Activated naive CD4-positive, alpha-beta T cell (primary cell): ENCODE measurements at regions not wholly inside any gene's neighbourhood (a gene's known extent, or its start where the extent isn't known, plus 50 kb on each side); places are given as distances from the start of the nearest gene placed in this dataset.

ENCODE experiments used
- DNase-seq, 4 experiments: peaks; one replicate each; lab custom pipeline; 2025; lab: John Stamatoyannopoulos, UW

- no peak for DNase-seq
Observed at GRCh38 chr5:18043344-18043743, 409.1 kb downstream of the TAF11L14 start.

GRCh38 chr5:18048449-18048848 is 414.2 kb downstream of the TAF11L14 start:
- no peak for DNase-seq

GRCh38 chr5:18050345-18050744 is 416.1 kb downstream of the TAF11L14 start:
- no peak for DNase-seq

- no peak for DNase-seq
Observed at GRCh38 chr5:18050776-18051175, 416.5 kb downstream of the TAF11L14 start.

- no peak for DNase-seq
Observed at GRCh38 chr5:18051953-18052352, 417.7 kb downstream of the TAF11L14 start.

- DNase-seq: no peak
Observed at GRCh38 chr5:18052569-18052968, 418.3 kb downstream of the TAF11L14 start.

- DNase-seq: no peak
Observed at GRCh38 chr5:18057725-18058124, 423.5 kb downstream of the TAF11L14 start.

GRCh38 chr5:18067615-18068014 is 433.4 kb downstream of the TAF11L14 start:
- no peak for DNase-seq

GRCh38 chr5:18068826-18069225 is 434.6 kb downstream of the TAF11L14 start:
- no peak for DNase-seq

- no peak for DNase-seq
Observed at GRCh38 chr5:18069790-18070189, 435.5 kb downstream of the TAF11L14 start.

GRCh38 chr5:18072600-18072999 is 438.3 kb downstream of the TAF11L14 start:
- no peak for DNase-seq

GRCh38 chr5:18074961-18075360 is 440.7 kb downstream of the TAF11L14 start:
- no peak for DNase-seq

- no peak for DNase-seq
Observed at GRCh38 chr5:18078157-18078556, 443.9 kb downstream of the TAF11L14 start.

- DNase-seq: no peak
Observed at GRCh38 chr5:18079831-18080230, 445.6 kb downstream of the TAF11L14 start.

- DNase-seq: no peak
Observed at GRCh38 chr5:18088020-18088579, 453.8 kb downstream of the TAF11L14 start.

- no peak for DNase-seq
Observed at GRCh38 chr5:18090177-18090576, 455.9 kb downstream of the TAF11L14 start.

GRCh38 chr5:18091142-18091541 is 456.9 kb downstream of the TAF11L14 start:
- DNase-seq: no peak

GRCh38 chr5:18091758-18092157 is 457.5 kb downstream of the TAF11L14 start:
- DNase-seq: no peak

GRCh38 chr5:18095061-18095460 is 460.8 kb downstream of the TAF11L14 start:
- no peak for DNase-seq

GRCh38 chr5:18097817-18098216 is 463.6 kb downstream of the TAF11L14 start:
- no peak for DNase-seq

GRCh38 chr5:18098691-18099090 is 464.4 kb downstream of the TAF11L14 start:
- no peak for DNase-seq

GRCh38 chr5:18099261-18099660 is 465.0 kb downstream of the TAF11L14 start:
- no peak for DNase-seq

- DNase-seq: no peak
Observed at GRCh38 chr5:18101532-18101931, 467.3 kb downstream of the TAF11L14 start.

GRCh38 chr5:18102733-18103132 is 468.5 kb downstream of the TAF11L14 start:
- no peak for DNase-seq

GRCh38 chr5:18105449-18105848 is 471.2 kb downstream of the TAF11L14 start:
- DNase-seq: no peak
